IPS-15b (cell line): ENCODE measurements at regions not wholly inside any gene's neighbourhood (a gene's known extent, or its start where the extent isn't known, plus 50 kb on each side); places are given as distances from the start of the nearest gene placed in this dataset.

ENCODE experiments used
- H3K27me3 ChIP-seq: one replicate; pipeline ENCODE4 v1.6.1; 2013; ENCODE audit warnings: low read length; ENCODE audit not compliant: control insufficient read depth, insufficient read depth
- H3K36me3 ChIP-seq: one replicate; pipeline ENCODE4 v1.6.1; 2013; ENCODE audit warnings: low read length; ENCODE audit not compliant: control insufficient read depth, insufficient read depth
- H3K4me1 ChIP-seq: one replicate; pipeline ENCODE4 v1.6.1; 2013; ENCODE audit warnings: mild to moderate bottlenecking, low read length; ENCODE audit not compliant: control insufficient read depth, insufficient read depth
- H3K4me3 ChIP-seq: one replicate; pipeline ENCODE4 v1.5.1; 2013; ENCODE audit warnings: low read depth, low read length
- H3K9ac ChIP-seq: one replicate; pipeline ENCODE4 v1.6.1; 2013; ENCODE audit warnings: low read depth, mild to moderate bottlenecking, low read length
- H3K9me3 ChIP-seq: one replicate; pipeline ENCODE4 v1.6.1; 2013; ENCODE audit warnings: mild to moderate bottlenecking, low read length; ENCODE audit not compliant: control insufficient read depth, insufficient read depth

DNA sequence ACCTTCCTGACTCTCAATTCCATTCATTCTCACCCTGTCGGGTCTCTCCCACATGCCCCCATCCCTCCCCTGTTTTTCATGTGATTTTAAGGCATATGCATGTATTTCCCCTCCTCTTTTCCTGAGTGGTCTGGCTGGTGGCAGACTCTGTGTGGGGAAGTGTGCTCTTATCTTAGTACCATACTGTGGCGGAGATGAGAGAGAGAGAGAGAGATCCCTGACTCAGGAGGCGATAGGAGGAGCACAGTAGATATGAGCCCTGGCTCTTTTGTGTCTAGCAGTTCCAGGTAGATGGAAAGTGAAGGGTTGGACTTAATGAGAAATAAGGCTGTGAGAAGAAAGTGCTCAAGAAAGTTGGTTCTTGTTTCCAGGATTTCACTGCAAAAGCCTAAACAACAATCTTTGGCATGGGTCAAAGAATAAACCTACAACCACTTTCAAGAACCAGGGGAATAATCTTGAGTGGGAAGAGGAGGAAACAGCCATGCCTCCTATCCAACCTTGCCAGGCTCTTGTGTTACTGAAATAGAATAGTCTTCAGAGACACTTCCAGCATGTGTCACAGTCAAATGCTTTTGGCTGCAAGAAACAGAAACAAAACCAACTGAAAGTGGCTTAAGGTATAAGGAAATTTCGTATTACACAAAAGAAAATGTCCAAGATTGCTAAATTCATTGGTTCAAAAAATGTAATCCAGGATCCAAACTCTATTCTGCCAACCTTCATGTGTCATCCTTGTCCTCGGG is 123.8 kb upstream of the MYLIP start:
- no peaks in the 10 kb centered on the region for H3K4me1 ChIP-seq
- H3K36me3 ChIP-seq, result no peaks in the 10 kb centered on the region
- no peaks in the 10 kb centered on the region for H3K27me3 ChIP-seq
- no peak overlapping the region for H3K4me3 ChIP-seq
- no peaks in the 10 kb centered on the region for H3K9me3 ChIP-seq
- no peak overlapping the region for H3K9ac ChIP-seq

DNA sequence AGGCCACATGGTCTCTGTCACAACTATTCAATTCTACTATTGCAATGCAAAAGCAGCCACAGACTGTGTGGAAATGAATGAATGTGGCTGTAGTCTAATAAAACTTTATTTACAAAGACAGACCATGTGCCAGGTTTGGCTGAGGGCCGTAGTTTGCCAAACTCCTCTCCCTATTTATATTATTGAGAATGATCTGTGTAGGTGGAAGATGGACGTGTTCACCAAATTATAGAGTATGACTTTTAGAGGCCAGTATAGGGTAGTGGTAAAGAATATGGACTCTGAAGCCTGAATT is 125.7 kb upstream of the MYLIP start:
- Histone ChIP-seq H3K9ac (no peak overlapping the region), H3K4me3 (no peak overlapping the region), H3K36me3 (no peaks in the 10 kb centered on the region), H3K27me3 (no peaks in the 10 kb centered on the region), H3K4me1 (no peaks in the 10 kb centered on the region), H3K9me3 (no peaks in the 10 kb centered on the region)

DNA sequence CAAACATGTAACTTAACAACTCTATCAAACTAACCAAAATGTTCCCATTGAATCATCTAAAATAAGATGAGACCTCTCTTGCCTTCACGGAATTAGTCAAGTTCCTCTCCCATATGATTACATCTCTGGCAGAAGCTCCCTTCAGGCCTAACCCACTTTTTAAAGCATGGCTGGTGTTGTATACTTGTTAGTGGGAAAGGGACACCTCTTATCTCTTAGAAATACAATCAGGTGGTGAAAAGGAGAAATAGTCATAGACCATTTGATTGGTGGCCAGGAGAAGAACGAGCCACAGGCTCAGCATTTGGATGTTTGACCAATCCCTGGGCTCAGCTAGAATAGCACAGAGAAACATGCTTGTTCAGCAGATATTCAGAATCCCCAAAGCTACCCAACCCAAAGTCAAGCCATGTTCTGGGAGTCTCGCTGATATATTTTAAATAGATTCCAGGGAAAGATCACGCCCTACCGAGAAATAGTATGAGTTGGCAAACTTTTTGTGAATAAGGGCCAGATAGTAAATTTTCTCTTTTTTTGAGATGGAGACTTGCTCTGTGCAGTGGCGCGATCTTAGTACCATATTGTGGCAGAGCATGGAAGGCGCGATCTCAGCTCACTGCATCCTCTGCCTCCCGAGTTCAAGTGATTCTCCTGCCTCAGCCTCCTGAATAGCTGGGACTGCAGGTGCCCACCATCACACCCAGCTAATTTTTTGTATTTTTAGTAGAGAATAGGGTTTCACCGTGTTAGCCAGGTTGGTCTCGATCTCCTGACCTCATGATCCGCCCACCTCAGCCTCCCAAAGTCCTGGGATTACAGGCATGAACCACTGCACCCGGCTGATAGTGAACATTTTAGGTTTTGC is 126.3 kb upstream of the MYLIP start:
- Histone ChIP-seq H3K27me3 (no peaks in the 10 kb centered on the region), H3K36me3 (no peaks in the 10 kb centered on the region), H3K9me3 (no peaks in the 10 kb centered on the region), H3K4me3 (no peak overlapping the region), H3K4me1 (no peaks in the 10 kb centered on the region), H3K9ac (no peak overlapping the region)

DNA sequence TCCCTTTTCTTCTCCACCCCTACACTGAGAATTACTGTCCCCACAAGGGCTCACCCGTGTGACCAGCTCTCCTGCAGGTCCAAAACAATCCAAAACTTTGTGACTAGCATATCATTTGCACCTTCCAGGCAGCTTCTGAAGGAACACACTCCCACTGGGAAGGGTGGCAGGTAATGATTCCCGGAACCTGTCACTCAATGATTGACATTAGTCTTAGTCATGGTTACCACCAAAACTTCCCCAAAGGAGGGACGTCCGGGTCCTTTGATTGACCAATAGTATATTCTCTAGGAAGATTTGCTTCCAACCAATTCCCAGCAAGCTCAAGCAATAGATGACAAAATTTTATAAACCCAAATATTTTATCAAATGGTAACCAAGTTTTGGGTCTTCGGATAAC is 127.7 kb upstream of the MYLIP start:
- no peak overlapping the region for H3K9ac ChIP-seq
- no peaks in the 10 kb centered on the region for H3K36me3 ChIP-seq
- no peaks in the 10 kb centered on the region for H3K4me1 ChIP-seq
- no peaks in the 10 kb centered on the region for H3K27me3 ChIP-seq
- H3K9me3 ChIP-seq, result no peaks in the 10 kb centered on the region
- H3K4me3 ChIP-seq, result no peak overlapping the region

DNA sequence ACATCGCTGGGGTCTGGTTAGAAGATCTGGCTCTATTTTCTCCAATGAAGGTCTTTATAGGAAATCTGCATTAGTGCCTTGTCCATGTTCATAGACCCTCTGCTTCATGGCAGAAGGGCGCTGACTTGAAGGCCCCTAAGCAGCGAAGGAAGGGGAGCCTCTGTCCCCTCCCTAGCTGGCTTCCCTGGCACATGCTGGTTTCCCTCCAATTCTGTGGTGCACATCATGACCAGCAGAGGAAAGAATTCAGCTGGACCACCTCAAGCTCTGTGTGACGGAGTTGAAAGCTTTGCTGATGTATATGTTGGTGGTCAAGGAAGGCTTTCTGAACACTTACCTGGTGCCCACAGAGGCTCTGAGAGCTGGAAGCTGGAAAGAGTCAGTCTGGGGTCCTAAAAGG is 129.7 kb upstream of the MYLIP start:
- Histone ChIP-seq H3K4me3 (no peak overlapping the region), H3K9me3 (no peaks in the 10 kb centered on the region), H3K4me1 (no peaks in the 10 kb centered on the region), H3K36me3 (no peaks in the 10 kb centered on the region), H3K27me3 (no peaks in the 10 kb centered on the region), H3K9ac (no peak overlapping the region)

DNA sequence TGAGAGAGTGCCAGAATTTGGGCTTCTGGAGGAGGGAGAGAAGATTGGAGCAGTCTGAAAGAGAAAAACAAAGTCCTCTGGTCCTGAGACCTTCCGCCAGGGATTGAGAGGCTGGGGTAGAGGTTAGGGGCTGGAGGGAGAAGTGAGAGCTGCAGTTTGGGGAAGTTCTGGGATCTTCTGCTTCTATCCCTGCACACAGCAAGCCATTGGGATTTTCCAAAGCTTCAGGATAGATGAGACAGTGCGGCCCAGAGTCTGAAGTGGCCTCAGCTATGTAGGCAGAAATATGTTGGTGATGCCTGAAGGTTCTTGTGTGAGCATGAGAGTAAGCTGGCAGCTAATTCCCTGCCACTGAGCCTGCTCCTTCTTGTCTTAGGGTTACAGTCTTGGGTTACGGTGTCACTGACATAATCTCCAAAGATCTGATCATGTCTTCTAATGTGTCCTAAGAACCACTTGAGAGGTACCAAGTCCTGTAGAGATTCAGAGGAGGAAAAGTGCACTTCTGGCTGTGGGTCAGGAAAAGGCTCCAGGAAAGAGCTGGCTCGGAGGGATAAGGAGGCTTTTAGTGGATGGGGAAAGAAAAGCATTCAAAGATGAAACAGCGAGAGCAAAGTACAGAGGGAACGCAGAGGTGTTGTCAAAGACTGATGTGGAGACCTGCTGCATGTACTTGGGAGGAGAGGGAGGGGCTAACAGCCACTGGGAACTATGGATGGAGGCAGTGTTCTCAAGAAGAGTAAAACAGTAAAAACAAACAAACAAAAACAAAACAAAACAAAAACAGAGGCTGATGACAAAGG is 131.1 kb upstream of the MYLIP start:
- H3K9me3 ChIP-seq, result no peaks in the 10 kb centered on the region
- no peak overlapping the region for H3K4me3 ChIP-seq
- no peaks in the 10 kb centered on the region for H3K27me3 ChIP-seq
- no peak overlapping the region for H3K9ac ChIP-seq
- no peaks in the 10 kb centered on the region for H3K4me1 ChIP-seq
- H3K36me3 ChIP-seq, result no peaks in the 10 kb centered on the region

DNA sequence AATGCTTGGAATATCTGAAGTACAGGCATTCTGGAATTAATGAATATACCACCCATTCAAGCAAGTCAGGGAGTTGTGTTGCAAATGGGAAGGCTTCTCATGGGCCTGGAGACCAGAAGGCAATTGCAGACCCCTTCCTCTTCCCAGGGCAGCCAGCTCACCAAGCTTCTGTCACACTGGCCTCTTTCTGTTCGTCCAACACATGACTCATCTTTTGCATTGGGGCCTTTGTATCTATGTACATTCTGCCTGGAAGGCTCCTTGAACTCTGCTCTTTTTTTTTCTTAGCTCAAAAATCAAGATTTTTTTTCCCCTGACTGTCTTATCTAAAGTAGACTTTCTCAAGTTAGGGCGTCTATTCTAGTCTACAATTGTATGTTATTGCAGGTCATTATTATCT is 132.9 kb upstream of the MYLIP start:
- Histone ChIP-seq H3K36me3 (no peaks in the 10 kb centered on the region), H3K9me3 (no peaks in the 10 kb centered on the region), H3K9ac (no peak overlapping the region), H3K4me3 (no peak overlapping the region), H3K27me3 (no peaks in the 10 kb centered on the region), H3K4me1 (no peaks in the 10 kb centered on the region)

DNA sequence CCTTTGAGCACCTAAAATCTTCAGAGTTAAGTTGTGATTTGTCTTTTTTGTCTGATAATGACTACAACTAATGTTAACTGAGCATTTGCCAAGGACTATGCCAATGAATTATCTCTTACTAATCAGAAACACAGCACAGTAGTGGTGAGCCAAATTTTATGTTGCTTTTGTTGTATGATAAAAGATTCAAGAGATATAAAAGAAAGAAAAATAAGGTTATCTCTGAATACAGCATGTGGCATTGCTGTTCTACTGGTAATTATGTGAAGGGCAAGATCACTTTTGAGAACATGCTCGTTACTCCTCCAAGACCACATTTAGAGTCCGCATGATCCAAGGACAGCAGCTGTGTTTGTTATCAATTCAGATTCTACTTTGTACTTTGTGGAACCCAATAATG is 133.4 kb upstream of the MYLIP start:
- Histone ChIP-seq H3K4me3 (no peak overlapping the region), H3K27me3 (no peaks in the 10 kb centered on the region)

DNA sequence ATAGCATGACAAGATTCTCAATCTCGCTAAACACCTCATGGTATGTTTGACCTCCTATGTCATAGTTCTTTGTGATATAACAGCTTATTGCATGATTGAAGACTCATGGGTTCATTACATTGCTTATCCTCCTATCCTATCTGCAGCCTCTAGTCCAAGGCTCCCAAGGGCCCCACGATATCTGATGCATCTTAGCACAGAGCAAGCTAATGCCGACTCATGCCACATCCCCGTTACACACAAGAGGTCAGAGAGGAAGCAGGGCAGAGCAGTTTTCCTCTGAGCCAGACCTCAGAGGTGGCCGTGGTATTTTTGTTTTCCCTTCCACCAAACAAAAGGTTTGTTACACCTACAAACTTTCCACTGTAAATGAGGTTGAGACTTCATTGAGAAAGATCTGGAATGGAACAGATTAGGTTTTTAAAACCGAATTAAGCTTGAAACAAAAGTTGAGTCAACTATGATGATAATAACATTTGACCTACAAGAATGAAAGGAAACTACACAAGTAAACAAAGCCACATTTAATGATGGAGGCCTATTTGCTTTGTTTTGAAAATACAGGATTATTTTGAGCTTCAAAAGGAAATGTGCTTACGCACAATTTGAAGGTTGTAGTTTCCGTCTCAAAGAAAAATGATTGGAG is 133.9 kb upstream of the MYLIP start:
- Histone ChIP-seq H3K27me3 (no peaks in the 10 kb centered on the region), H3K9ac (no peak overlapping the region), H3K9me3 (no peaks in the 10 kb centered on the region), H3K36me3 (no peaks in the 10 kb centered on the region), H3K4me1 (no peaks in the 10 kb centered on the region), H3K4me3 (no peak overlapping the region)

More for the DNA sequence above, 133.4 kb upstream of the MYLIP start:
- H3K36me3 ChIP-seq, result no peaks in the 10 kb centered on the region
- no peak overlapping the region for H3K9ac ChIP-seq
- H3K4me1 ChIP-seq, result no peaks in the 10 kb centered on the region
- H3K9me3 ChIP-seq, result no peaks in the 10 kb centered on the region

DNA sequence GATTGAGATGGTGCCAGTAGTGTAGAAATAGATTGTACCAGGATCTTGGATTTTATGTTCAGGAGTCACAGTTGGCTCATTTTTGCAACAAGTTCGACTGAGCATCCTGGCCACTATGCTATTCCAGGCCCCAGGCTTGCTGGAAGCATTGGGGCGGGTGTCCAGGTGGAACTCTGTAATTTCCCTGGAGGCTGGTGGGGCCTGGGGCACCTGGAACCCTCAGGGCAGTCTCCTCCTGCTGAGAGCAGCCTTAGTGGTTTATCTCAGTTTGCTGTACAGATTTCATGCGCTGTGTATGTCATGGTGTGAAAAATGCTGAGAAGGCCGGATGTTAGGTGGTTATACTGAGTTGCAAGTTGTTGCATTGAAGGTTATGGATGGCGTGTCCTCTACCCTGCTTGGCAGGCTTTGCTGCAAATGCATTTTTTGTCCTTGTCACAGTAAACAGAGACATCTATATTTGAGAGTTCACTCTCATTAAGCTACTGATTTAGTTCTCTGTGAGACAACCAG is 135.1 kb upstream of the MYLIP start:
- Histone ChIP-seq H3K9ac (no peak overlapping the region), H3K4me3 (no peak overlapping the region), H3K4me1 (no peaks in the 10 kb centered on the region), H3K27me3 (no peaks in the 10 kb centered on the region), H3K36me3 (no peaks in the 10 kb centered on the region), H3K9me3 (no peaks in the 10 kb centered on the region)

DNA sequence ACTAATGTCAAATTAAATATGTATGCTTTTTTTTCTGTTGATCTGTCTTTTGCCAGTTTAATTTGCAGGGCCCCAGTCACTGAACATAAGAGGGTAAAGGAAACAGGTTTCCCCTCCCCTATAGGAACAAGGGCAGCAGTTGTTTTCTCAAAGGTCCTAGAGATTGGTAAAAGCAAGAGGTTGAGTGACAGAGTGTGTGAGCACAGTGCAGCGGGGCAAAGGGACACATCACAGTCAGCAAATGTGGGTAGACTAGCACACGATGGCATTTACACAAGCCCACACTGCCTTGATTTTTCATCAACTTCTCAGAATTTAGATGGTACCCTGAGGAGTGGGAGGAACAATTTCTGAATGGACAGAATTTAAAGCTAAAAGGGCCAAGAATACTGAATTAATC is 138.7 kb upstream of the MYLIP start:
- Histone ChIP-seq H3K9ac (no peak overlapping the region), H3K4me1 (no peaks in the 10 kb centered on the region), H3K27me3 (no peaks in the 10 kb centered on the region), H3K36me3 (no peaks in the 10 kb centered on the region), H3K9me3 (no peaks in the 10 kb centered on the region), H3K4me3 (no peak overlapping the region)
